ENCODE measurements at regions not wholly inside any gene's neighbourhood (a gene's known extent, or its start where the extent isn't known, plus 50 kb on each side); places are given as distances from the start of the nearest gene placed in this dataset.

DNA sequence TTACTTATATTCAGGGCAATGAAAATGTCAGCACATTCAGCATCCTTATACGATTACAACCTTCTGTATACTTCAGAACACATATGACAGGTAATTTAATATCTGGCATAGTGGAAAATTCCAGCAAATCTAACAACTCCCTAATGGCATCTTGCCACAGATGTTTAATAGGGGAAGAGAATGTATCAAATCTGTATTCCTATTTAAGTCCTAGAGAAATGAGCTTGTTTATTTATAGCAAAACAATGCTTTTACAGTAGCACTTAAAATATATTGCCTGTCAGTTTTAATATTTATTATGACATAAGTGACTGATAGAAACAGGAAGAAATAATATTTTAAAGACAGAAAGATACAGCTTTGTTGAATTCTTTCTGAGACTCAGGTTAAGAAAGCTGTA, 1101.8 kb upstream of the B3GALT2 start:
- no peak for FAIRE-seq
- 62 to 85% (median 83%) methylated on average over 1 of the region's 1 CpG for WGBS, 3 donors

DNA sequence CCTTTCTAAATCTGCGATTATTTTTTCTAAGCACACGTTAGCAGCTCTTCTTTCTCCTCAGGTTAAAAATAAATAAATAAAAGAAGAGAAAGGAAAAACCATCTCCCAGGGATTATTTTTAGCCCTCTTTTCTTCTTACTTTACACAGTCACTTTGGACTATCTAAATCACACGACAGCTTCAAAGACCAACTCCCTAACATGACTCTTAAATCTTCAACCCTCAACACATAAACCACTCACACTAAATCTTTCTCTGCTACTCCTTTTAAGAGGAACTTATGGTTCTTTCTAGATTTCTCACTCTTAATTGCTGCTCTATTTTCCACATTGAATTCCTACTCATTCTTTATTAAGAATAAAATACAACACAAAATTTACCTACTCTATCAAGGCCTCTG, 1095.0 kb upstream of the B3GALT2 start:
- FAIRE-seq (no peak), DNase-seq (no peak)
- Histone ChIP-seq H3K27ac (ENCODE audit: low read depth in 1 of 3, low read length in 2 of 3) (no peak overlapping the region), H3K27me3 (ENCODE audit: control insufficient read depth in 3 of 3, insufficient read depth in 3 of 3, low read length in 3 of 3) (no peaks in the 10 kb centered on the region), H3K4me1 (ENCODE audit: control insufficient read depth in 3 of 3, insufficient read depth in 2 of 3, low read depth in 1 of 3, low read length in 2 of 3) (no peaks in the 10 kb centered on the region), H3K36me3 (ENCODE audit: control insufficient read depth in 3 of 3, insufficient read depth in 2 of 3, low read depth in 1 of 3, low read length in 3 of 3) (no peaks in the 10 kb centered on the region), H3K9me3 (ENCODE audit: control insufficient read depth in 2 of 2, insufficient read depth in 1 of 2, low read depth in 1 of 2, low read length in 1 of 2) (no peaks in the 10 kb centered on the region), H3K4me3 (ENCODE audit: low read depth in 1 of 3, low read length in 3 of 3) (no peak overlapping the region)
- WGBS, 3 donors = 72 to 83% (median 80%) methylated on average over 3 of the region's 3 CpGs

More for the DNA sequence above, 1101.8 kb upstream of the B3GALT2 start:
- peaks cover 0 to 3% (median 0%) of the 10 kb centered on the region in 3 donors for H3K4me1 ChIP-seq (ENCODE audit: control insufficient read depth in 3 of 3, insufficient read depth in 2 of 3, low read depth in 1 of 3, low read length in 2 of 3)
- no peak for DNase-seq
- no peak overlapping the region for H3K4me3 ChIP-seq (ENCODE audit: low read depth in 1 of 3, low read length in 3 of 3)
- H3K27me3 ChIP-seq (ENCODE audit: control insufficient read depth in 3 of 3, insufficient read depth in 3 of 3, low read length in 3 of 3) = no peaks in the 10 kb centered on the region
- H3K27ac ChIP-seq (ENCODE audit: low read depth in 1 of 3, low read length in 2 of 3) = no peak overlapping the region
- H3K9me3 ChIP-seq (ENCODE audit: control insufficient read depth in 2 of 2, insufficient read depth in 1 of 2, low read depth in 1 of 2, low read length in 1 of 2) = no peaks in the 10 kb centered on the region
- no peaks in the 10 kb centered on the region for H3K36me3 ChIP-seq (ENCODE audit: control insufficient read depth in 3 of 3, insufficient read depth in 2 of 3, low read depth in 1 of 3, low read length in 3 of 3)

DNA sequence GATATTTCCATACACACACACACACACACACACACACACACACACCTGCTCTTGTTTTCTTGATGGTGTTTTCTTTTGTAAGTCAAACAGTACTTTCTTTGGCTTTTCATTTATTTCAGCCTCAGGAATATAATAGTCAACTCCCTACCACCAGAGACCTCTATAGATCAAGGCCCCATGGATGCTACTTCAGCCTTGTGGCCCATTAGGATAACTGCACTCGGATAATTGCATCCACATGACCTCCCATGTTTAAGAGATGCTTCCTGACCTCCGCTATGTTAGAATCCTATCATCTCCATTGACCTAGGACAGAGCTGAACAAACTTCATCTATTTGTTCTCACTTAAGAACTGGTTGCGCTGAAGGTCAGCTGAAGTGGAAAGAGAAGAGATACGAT, 1094.0 kb upstream of the B3GALT2 start:
- Histone ChIP-seq H3K4me3 (ENCODE audit: low read depth in 1 of 3, low read length in 3 of 3) (no peak overlapping the region), H3K36me3 (ENCODE audit: control insufficient read depth in 3 of 3, insufficient read depth in 2 of 3, low read depth in 1 of 3, low read length in 3 of 3) (no peaks in the 10 kb centered on the region), H3K9me3 (ENCODE audit: control insufficient read depth in 2 of 2, insufficient read depth in 1 of 2, low read depth in 1 of 2, low read length in 1 of 2) (no peaks in the 10 kb centered on the region), H3K27me3 (ENCODE audit: control insufficient read depth in 3 of 3, insufficient read depth in 3 of 3, low read length in 3 of 3) (no peaks in the 10 kb centered on the region), H3K27ac (ENCODE audit: low read depth in 1 of 3, low read length in 2 of 3) (no peak overlapping the region), H3K4me1 (ENCODE audit: control insufficient read depth in 3 of 3, insufficient read depth in 2 of 3, low read depth in 1 of 3, low read length in 2 of 3) (no peaks in the 10 kb centered on the region)
- DNase-seq (no peak), FAIRE-seq (no peak)
- 71 to 91% (median 73%) methylated on average over 4 of the region's 4 CpGs for WGBS, 3 donors

DNA sequence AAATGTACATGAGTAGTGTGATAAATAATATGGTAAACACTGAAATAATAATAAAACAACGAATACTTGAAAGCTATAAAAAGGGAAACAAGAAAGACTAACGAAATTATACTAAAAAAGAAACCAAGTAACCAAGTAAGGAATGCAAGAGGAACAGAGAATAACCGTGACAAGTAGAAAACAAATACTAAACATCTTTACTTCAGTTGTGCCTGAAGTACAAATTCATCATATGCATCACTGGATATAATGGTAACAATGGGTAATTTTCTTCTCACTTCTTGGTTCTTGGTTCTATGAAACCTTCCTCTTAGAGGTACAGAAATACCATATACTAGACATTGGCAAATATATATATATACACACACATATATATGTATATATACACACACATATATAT, 1093.6 kb upstream of the B3GALT2 start:
- Histone ChIP-seq H3K36me3 (ENCODE audit: control insufficient read depth in 3 of 3, insufficient read depth in 2 of 3, low read depth in 1 of 3, low read length in 3 of 3) (no peaks in the 10 kb centered on the region), H3K4me3 (ENCODE audit: low read depth in 1 of 3, low read length in 3 of 3) (no peak overlapping the region), H3K27me3 (ENCODE audit: control insufficient read depth in 3 of 3, insufficient read depth in 3 of 3, low read length in 3 of 3) (no peaks in the 10 kb centered on the region), H3K4me1 (ENCODE audit: control insufficient read depth in 3 of 3, insufficient read depth in 2 of 3, low read depth in 1 of 3, low read length in 2 of 3) (no peaks in the 10 kb centered on the region), H3K9me3 (ENCODE audit: control insufficient read depth in 2 of 2, insufficient read depth in 1 of 2, low read depth in 1 of 2, low read length in 1 of 2) (no peaks in the 10 kb centered on the region), H3K27ac (ENCODE audit: low read depth in 1 of 3, low read length in 2 of 3) (no peak overlapping the region)
- 67 to 74% (median 71%) methylated on average over 3 of the region's 3 CpGs for WGBS, 3 donors
- FAIRE-seq = no peak
- DNase-seq = no peak

DNA sequence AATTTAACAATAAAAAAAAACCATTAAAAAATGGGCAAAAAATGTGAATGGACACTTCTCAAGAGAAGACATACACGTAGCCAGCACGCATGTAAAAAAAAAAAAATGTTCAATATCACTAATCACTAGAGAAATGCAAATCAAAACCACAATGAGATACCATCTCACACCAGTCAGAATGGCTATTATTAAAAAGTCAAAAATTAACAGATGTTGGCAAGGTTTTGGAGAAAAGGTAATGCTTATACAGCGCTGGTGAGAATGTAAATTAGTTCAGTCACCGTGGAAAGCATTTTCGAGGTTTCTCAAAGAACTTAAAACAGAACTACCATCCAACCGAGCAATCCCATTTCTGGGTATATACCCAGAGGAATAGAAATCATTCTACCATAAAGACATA, 1091.5 kb upstream of the B3GALT2 start:
- WGBS, 3 donors = 82 to 91% (median 86%) methylated on average over 6 of the region's 6 CpGs
- FAIRE-seq (no peak), DNase-seq (no peak)
- Histone ChIP-seq H3K4me1 (ENCODE audit: control insufficient read depth in 3 of 3, insufficient read depth in 2 of 3, low read depth in 1 of 3, low read length in 2 of 3) (no peaks in the 10 kb centered on the region), H3K36me3 (ENCODE audit: control insufficient read depth in 3 of 3, insufficient read depth in 2 of 3, low read depth in 1 of 3, low read length in 3 of 3) (no peaks in the 10 kb centered on the region), H3K4me3 (ENCODE audit: low read depth in 1 of 3, low read length in 3 of 3) (no peak overlapping the region), H3K27me3 (ENCODE audit: control insufficient read depth in 3 of 3, insufficient read depth in 3 of 3, low read length in 3 of 3) (no peaks in the 10 kb centered on the region), H3K9me3 (ENCODE audit: control insufficient read depth in 2 of 2, insufficient read depth in 1 of 2, low read depth in 1 of 2, low read length in 1 of 2) (no peaks in the 10 kb centered on the region), H3K27ac (ENCODE audit: low read depth in 1 of 3, low read length in 2 of 3) (no peak overlapping the region)

DNA sequence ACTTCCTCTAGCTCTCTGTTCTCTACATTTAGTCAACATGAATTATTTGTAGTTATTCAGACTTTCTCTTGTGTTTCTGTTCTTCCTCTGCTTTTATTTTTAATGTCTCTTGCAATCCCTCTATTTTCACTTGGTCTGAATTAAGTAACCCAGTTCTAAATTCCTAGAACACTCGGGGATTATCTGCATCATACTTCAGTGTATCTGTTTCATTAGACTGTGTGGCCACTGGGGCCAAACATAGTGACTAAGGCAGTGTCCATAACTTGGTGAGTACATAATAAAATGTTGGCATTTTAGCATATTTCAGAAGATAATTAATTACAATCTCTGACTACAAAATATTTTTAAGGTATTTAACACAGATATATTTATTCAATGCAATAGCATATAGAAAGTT, 1087.2 kb upstream of the B3GALT2 start:
- H3K27me3 ChIP-seq (ENCODE audit: control insufficient read depth in 3 of 3, insufficient read depth in 3 of 3, low read length in 3 of 3) = no peaks in the 10 kb centered on the region
- no peaks in the 10 kb centered on the region for H3K9me3 ChIP-seq (ENCODE audit: control insufficient read depth in 2 of 2, insufficient read depth in 1 of 2, low read depth in 1 of 2, low read length in 1 of 2)
- H3K27ac ChIP-seq (ENCODE audit: low read depth in 1 of 3, low read length in 2 of 3) = no peak overlapping the region
- no peak overlapping the region for H3K4me3 ChIP-seq (ENCODE audit: low read depth in 1 of 3, low read length in 3 of 3)
- H3K36me3 ChIP-seq (ENCODE audit: control insufficient read depth in 3 of 3, insufficient read depth in 2 of 3, low read depth in 1 of 3, low read length in 3 of 3) = no peaks in the 10 kb centered on the region
- FAIRE-seq (no peak), DNase-seq (no peak)
- H3K4me1 ChIP-seq (ENCODE audit: control insufficient read depth in 3 of 3, insufficient read depth in 2 of 3, low read depth in 1 of 3, low read length in 2 of 3) = no peaks in the 10 kb centered on the region
- 70 to 88% (median 72%) methylated on average over 1 of the region's 1 CpG for WGBS, 3 donors

DNA sequence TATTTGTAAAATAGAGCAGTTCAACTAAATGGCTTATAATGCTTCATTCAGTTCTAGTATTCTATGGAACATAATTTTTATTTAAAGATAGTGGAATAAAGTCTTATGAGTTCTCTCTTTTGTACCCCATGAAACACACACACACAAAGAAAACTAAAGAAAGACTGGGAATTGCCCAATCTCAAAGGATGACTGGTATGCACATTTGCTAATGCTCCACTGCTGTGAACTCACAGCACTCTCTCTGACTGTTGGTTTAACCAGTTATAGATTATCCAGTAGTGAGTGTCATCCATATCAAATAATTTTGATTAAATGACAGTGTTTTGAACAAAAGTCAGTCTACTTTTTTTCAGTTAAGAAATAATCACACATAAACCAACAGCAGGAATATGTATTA, 1082.4 kb upstream of the B3GALT2 start:
- Histone ChIP-seq H3K4me1 (ENCODE audit: control insufficient read depth in 3 of 3, insufficient read depth in 2 of 3, low read depth in 1 of 3, low read length in 2 of 3) (no peaks in the 10 kb centered on the region), H3K9me3 (ENCODE audit: control insufficient read depth in 2 of 2, insufficient read depth in 1 of 2, low read depth in 1 of 2, low read length in 1 of 2) (peaks cover 0 to 6% of the 10 kb centered on the region in 2 donors), H3K27me3 (ENCODE audit: control insufficient read depth in 3 of 3, insufficient read depth in 3 of 3, low read length in 3 of 3) (no peaks in the 10 kb centered on the region), H3K27ac (ENCODE audit: low read depth in 1 of 3, low read length in 2 of 3) (no peak overlapping the region), H3K4me3 (ENCODE audit: low read depth in 1 of 3, low read length in 3 of 3) (no peak overlapping the region), H3K36me3 (ENCODE audit: control insufficient read depth in 3 of 3, insufficient read depth in 2 of 3, low read depth in 1 of 3, low read length in 3 of 3) (no peaks in the 10 kb centered on the region)
- DNase-seq (no peak), FAIRE-seq (no peak)

DNA sequence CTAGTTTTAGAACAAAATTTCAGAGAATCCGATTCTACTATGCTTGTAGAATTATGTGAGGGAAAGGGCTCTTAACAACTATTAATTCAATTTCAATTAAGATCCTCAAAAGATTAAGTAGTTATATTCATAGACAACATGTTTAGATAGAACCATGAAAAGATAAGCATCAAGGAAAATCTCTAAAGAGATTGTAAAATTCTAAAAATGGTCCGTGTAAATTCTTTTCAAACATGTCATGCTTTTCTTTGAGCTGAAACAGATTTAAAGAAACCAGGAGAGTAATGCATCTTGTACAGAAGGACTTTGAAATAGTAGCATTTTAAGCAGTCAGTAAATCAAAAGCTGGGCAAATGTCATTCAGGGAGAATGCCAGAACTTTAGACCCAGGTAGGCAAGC, 1080.6 kb upstream of the B3GALT2 start:
- no peaks in the 10 kb centered on the region for H3K27me3 ChIP-seq (ENCODE audit: control insufficient read depth in 3 of 3, insufficient read depth in 3 of 3, low read length in 3 of 3)
- H3K4me1 ChIP-seq (ENCODE audit: control insufficient read depth in 3 of 3, insufficient read depth in 2 of 3, low read depth in 1 of 3, low read length in 2 of 3) = no peaks in the 10 kb centered on the region
- no peak overlapping the region for H3K27ac ChIP-seq (ENCODE audit: low read depth in 1 of 3, low read length in 2 of 3)
- H3K36me3 ChIP-seq (ENCODE audit: control insufficient read depth in 3 of 3, insufficient read depth in 2 of 3, low read depth in 1 of 3, low read length in 3 of 3) = no peaks in the 10 kb centered on the region
- H3K9me3 ChIP-seq (ENCODE audit: control insufficient read depth in 2 of 2, insufficient read depth in 1 of 2, low read depth in 1 of 2, low read length in 1 of 2) = peaks cover 0 to 7% of the 10 kb centered on the region in 2 donors
- WGBS, 3 donors = 71 to 86% (median 77%) methylated on average over 2 of the region's 2 CpGs
- H3K4me3 ChIP-seq (ENCODE audit: low read depth in 1 of 3, low read length in 3 of 3) = no peak overlapping the region
- FAIRE-seq (no peak), DNase-seq (no peak)

DNA sequence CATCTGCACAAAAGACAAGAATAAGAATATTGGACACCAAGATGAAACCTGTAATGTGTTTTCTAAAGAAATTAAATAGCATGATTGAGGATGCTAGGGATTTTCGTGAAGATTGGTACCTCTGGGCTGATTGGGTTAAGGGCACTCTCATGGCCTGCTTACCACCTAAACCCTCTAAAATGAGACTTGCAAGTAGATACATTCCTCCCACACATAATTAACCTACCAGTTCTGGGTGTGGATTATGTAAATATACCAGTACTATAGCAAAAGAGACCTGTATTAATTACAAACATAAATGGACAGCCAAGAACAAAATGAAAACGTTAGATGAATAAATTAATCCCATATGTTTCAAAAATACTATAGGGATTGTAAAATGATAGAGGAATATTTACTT, 1069.6 kb upstream of the B3GALT2 start:
- Histone ChIP-seq H3K27ac (ENCODE audit: low read depth in 1 of 3, low read length in 2 of 3) (no peak overlapping the region), H3K36me3 (ENCODE audit: control insufficient read depth in 3 of 3, insufficient read depth in 2 of 3, low read depth in 1 of 3, low read length in 3 of 3) (no peaks in the 10 kb centered on the region), H3K27me3 (ENCODE audit: control insufficient read depth in 3 of 3, insufficient read depth in 3 of 3, low read length in 3 of 3) (no peaks in the 10 kb centered on the region), H3K9me3 (ENCODE audit: control insufficient read depth in 2 of 2, insufficient read depth in 1 of 2, low read depth in 1 of 2, low read length in 1 of 2) (no peaks in the 10 kb centered on the region), H3K4me1 (ENCODE audit: control insufficient read depth in 3 of 3, insufficient read depth in 2 of 3, low read depth in 1 of 3, low read length in 2 of 3) (no peaks in the 10 kb centered on the region), H3K4me3 (ENCODE audit: low read depth in 1 of 3, low read length in 3 of 3) (no peak overlapping the region)
- DNase-seq = no peak
- 53 to 68% (median 61%) methylated on average over 2 of the region's 2 CpGs for WGBS, 3 donors
- no peak for FAIRE-seq
